AG10803 (cell line): ENCODE measurements at regions not wholly inside any gene's neighbourhood (a gene's known extent, or its start where the extent isn't known, plus 50 kb on each side); places are given as distances from the start of the nearest gene placed in this dataset.
"Not testable (repeated sequence)": the region's sequence is repeated elsewhere in the genome, so short reads cannot be mapped to it uniquely, and the experiment has no call there.

Experiments used
- DNase-seq: peaks from one replicate; pipeline ENCODE4 v3.0.0; 2010; ENCODE audit warnings: low read depth
- H3K4me3 ChIP-seq: 2 replicates; pipeline ENCODE4 v1.5.1; 2011; ENCODE audit warnings: mild to moderate bottlenecking, low read length, control low read depth
- CTCF ChIP-seq: conservative IDR thresholded peaks from 2 replicates; pipeline ENCODE4 v1.5.1; 2011; ENCODE audit warnings: mild to moderate bottlenecking, low read length, control low read depth, inconsistent platforms

GRCh38 chr5:42949348-42950115 lies 90.6 kb downstream of the ANXA2R start:
- DNase-seq = peak; percentile 82
- peak overlapping the region; percentile 68 for H3K4me3 ChIP-seq
- peak; percentile 63 for TF ChIP-seq CTCF

- DNase-seq = no peak
- TF ChIP-seq CTCF = no peak
- H3K4me3 ChIP-seq = peak overlapping the region; percentile 68
Observed at GRCh38 chr5:42948961-42949347, 91.2 kb downstream of the ANXA2R start.

- H3K4me3 ChIP-seq = no peak overlapping the region
- no peak for TF ChIP-seq CTCF
- peak; percentile 92 for DNase-seq
Observed at GRCh38 chr5:42944989-42945388, 95.1 kb downstream of the ANXA2R start.

- H3K4me3 ChIP-seq = peak overlapping the region; percentile 49
- no peak for TF ChIP-seq CTCF
- peak; percentile 12 for DNase-seq
Observed at GRCh38 chr5:42943931-42944631, 96.0 kb downstream of the ANXA2R start.

- DNase-seq = no peak
Observed at GRCh38 chr5:42940853-42941252, 99.3 kb downstream of the ANXA2R start.

GRCh38 chr5:42932011-42932410 lies 108.1 kb downstream of the ANXA2R start:
- not testable (repeated sequence) for DNase-seq, H3K4me3 ChIP-seq

More at GRCh38 chr5:42940853-42941252, 99.3 kb downstream of the ANXA2R start:
- TF ChIP-seq CTCF = no peak
- no peak overlapping the region for H3K4me3 ChIP-seq

GRCh38 chr5:42931451-42931850 lies 108.7 kb downstream of the ANXA2R start:
- DNase-seq, H3K4me3 ChIP-seq: not testable (repeated sequence)

- DNase-seq = no peak
- H3K4me3 ChIP-seq = no peak overlapping the region
- TF ChIP-seq CTCF = no peak
Observed at GRCh38 chr5:42930934-42931333, 109.2 kb downstream of the ANXA2R start.
